HG03575 (cell line): ENCODE measurements at regions not wholly inside any gene's neighbourhood (a gene's known extent, or its start where the extent isn't known, plus 50 kb on each side); places are given as distances from the start of the nearest gene placed in this dataset.
"Not testable (repeated sequence)": the region's sequence is repeated elsewhere in the genome, so short reads cannot be mapped to it uniquely, and the experiment has no call there.

Source experiments
- ATAC-seq: cut with Tn5 transposase; IDR thresholded peaks from one replicate; pipeline ENCODE4 v1.9.1; 2021; ENCODE audit not compliant: unreplicated experiment, insufficient number of reproducible peaks, low FRiP score; ENCODE audit errors: extremely low read depth

DNA sequence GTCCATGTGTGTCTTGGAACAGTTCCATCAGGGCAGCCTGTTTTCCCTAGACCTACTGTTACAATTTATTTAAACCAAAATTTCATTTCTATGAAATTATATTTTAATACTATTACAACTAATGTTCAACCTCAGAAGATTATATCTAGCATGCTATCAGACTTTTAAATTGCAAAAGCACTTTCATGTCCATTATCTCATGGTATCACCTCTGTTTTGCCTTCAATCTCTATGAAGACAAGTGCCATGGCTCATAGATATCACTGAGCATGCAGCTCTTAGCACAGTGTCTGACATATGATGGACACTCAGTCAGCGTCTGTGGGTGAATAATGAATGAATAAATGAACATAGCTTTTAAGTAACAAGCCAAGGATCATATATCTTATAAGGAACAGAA lies 288.8 kb downstream of the RAD51AP2 start:
- ATAC-seq = no peak

DNA sequence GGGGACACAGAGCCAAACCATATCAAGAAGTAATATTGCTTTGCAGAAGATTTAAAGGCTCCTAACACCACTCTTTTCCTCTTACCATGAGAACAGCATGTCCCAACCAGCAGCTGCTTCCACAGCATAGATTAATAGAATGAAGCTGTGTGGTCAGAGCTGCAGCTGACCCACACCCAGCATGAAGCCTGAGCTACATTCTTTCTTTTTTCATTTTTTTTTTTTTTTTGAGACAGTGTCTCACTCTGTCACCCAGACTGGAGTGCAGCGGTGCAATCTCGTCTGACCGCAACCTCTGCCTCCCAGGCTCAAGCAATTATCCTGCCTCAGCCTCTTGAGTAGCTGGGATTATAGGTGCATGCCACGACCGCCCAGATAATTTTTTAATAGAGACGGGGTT lies 289.8 kb downstream of the RAD51AP2 start:
- no peak for ATAC-seq

DNA sequence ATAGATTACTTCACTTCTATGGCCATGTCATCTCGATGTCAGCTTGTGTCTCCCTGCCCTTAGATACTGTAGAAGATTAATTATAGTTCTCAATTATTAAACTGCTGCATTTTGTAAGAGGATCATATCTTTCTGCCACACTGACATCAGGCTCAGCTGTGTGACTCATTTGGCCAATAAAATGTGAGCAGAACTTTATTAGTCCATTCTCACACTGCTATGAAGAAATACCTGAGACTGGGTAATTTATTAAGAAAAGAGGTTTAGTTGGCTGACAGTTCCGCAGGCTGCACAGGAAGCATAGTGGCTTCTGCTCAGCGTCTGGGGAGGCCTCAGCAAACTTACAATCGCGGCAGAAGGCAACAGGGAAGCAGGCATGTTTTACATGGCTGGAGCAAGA lies 290.4 kb downstream of the RAD51AP2 start:
- ATAC-seq = no peak

DNA sequence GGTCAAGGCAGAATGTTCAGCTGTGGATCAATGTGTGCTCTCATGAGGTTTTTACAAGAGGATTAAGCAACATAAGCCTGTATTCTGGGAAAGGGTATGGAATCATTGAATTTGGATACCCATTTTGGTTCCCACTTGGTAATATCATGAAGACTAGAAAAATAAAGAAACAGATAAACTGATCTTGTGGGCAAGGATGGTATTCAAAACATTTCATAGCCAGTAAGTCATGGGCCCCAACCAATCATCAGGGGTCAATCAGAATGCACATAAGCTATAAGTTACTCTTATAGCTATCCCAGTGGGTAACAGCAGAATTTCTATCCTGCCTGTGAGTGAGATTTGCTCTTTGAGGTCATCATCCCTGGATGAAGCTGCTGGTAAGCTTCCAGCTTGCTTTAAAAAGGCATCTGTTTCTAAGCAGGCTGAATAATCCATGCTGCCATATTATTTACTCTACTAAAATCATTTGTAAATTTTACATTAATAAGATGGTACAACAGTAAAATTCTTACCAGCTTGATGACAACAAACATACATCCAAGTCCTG lies 291.2 kb downstream of the RAD51AP2 start:
- no peak for ATAC-seq

DNA sequence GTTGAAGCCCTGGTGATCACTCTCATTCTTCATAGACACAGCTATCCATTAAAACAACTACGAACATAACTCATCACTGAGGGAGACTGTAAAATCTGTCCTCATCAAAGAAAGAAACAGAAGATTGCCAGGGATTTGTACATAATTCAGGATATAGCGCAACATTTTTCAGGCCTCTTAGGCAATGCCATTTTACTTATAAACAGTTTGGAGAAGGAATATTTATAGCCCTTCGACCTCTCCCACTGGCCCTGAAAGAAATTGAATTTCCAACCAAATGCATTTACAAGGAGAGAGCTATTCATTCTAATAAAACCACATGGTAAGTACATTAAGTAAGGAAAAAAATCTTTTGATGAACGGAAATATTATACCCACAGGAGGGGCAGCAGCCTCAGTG lies 295.0 kb downstream of the RAD51AP2 start:
- ATAC-seq = no peak

DNA sequence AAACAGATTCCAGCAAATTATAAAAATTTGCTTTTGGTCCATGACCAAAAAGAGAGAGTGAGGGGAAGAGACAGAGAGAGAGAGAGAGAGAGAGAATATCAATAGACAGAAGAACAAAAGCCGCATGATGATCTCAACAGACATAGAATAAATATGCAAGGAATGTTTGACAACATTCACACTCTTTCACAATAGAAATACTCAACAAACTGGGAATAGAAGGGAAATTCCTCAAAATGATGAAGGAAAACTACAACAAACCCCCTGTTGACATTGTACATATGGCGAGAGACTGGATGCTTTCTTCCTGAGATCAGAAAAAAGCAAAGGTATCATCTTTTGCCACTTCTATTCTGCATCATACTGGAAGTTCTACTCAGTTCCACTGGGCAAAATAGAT lies 309.7 kb downstream of the RAD51AP2 start:
- ATAC-seq = no peak

DNA sequence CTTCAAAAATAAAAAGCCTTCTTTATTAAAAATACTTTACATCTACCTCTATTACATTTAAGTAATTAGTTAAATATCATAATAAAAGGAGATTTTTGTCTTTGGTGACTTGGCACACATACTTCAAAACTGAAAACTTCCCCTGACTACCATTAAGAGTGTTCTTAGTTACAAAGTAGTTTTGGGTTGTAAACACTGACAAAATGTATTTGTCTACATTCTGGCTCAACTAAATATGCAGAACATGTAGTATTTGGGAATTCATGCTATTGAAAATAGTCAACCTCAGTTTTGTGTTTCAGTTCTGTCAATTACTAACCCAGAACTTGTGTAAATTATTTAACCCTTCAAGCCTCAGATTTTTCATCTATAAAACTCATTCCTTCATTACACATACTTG lies 311.5 kb downstream of the RAD51AP2 start:
- ATAC-seq = no peak

DNA sequence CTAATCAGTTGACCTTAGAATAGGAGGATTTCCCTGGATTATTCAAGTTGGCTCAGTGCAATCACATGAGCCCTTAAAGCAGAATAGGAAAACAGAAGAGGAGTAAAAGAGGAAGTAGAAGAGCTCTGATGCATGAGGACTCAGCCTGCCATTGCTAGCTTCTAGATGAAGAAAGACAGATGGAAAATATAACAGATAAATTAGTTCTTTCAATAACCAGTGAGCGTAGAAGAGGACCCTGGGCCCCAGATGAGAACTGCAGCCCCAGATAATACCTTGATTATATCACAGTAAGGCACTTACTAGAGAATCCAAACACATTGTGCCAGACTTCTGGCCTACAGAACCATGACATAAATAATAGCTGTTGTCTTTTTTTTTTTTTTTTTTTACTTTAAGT lies 314.0 kb downstream of the RAD51AP2 start:
- ATAC-seq = not testable (repeated sequence)

DNA sequence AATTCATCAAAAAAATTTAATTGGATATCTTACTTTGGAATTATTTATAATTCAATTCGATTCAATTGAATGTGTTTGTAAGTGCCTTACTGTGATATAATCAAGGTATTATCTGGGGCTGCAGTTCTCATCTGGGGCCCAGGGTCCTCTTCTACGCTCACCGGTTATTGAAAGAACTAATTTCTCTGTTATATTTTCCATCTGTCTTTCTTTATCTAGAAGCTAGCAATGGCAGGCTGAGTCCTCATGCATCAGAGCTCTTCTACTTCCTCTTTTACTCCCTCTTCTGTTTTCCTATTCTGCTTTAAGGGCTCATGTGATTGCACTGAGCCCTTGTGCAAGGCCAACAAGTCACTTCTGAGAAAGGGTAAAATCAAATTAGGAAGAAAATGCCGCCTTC lies 315.6 kb downstream of the RAD51AP2 start:
- peak; percentile 72 for ATAC-seq

DNA sequence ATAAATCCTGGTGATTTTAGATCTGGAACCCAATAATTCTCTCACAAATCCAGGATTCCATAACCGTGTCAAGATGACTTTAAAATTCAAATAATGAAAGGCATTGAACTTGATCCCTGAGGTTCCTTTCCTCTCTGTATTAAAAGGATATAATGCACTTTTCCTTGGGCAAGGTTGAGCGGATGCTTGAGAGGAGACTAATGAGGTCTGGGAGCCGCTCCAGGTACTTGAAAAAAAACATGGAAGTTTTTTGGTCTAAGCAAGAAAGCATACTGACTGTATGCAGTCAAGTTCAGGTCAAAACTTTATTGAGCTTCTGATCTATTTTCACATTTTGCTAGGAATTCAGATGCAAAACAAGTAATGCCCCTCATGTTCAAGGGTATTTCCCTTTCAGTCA lies 318.5 kb downstream of the RAD51AP2 start:
- ATAC-seq = no peak

DNA sequence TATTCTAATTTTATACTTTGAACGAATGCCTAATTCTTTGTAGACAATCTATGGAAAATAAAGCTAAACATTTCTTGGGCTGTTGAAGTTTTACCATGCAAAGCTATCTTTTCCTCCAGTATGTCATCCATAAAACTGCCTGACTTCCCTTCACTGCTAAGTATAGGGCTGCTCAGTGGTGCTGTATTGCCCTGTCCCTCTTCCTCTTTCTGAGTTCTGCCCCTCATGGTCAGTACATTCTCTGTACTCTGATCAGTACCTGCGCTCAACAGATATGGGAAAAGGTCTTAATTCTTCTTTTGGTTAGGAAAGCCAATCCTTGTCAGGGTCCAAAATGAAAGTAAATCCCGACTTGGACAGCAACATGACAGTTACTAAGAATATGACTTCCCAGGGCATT lies 321.9 kb downstream of the RAD51AP2 start:
- ATAC-seq = no peak

DNA sequence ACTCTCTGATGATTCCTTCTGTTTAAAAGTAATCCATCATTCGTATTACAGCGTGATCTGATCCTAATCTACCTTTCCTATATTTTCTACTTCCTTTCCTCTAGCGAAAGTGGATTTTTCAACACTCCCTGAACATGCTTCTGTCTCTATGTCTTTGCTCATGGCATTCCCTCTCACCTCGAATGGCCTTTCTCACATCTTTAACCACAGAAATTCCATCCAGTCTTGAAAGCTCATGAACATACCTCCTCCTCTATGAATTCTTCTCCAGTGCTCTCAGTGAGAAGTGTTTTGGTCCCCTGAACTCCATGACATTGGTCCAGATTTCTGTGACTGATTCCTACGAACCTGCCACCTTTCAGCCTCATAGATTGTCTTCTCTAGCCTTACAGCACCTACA lies 323.2 kb downstream of the RAD51AP2 start:
- ATAC-seq = no peak

DNA sequence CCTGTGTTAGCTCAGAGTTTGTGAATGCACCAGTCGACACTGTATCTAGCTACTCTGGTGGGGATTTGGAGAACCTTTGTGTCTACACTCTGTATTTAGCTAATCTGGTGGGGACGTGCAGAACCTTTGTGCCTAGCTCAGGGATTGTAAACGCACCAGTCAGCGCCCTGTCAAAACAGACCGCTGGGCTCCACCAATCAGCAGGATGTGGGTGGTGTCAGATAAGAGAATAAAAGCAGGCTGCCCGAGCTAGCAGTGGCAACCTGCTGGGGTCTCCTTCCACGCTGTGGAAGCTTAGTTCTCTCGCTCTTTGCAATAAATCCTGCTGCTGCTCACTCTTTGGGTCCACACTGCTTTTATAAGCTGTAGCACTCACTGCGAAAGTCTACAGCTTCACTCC lies 324.2 kb downstream of the RAD51AP2 start:
- ATAC-seq = no peak

DNA sequence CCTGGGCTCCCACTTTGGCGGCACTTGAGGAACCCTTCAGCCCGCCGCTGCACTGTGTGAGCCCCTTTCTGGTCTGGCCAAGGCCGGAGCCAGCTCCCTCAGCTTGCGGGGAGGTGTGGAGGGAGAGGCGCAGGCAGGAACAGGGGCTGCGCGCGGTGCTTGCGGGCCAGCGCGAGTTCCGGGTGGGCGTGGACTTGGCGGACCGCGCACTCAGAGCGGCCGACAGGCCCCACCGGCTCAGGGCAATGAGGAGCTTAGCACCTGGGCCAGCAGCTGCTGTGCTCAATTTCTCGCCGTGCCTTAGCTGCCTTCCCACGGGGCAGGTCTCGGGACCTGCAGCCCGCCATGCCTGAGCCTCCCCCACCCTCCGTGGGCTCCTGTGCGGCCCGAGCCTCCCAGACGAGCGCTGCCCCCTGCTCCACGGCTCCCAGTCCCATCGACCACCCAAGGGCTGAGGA lies 324.8 kb downstream of the RAD51AP2 start:
- not testable (repeated sequence) for ATAC-seq

DNA sequence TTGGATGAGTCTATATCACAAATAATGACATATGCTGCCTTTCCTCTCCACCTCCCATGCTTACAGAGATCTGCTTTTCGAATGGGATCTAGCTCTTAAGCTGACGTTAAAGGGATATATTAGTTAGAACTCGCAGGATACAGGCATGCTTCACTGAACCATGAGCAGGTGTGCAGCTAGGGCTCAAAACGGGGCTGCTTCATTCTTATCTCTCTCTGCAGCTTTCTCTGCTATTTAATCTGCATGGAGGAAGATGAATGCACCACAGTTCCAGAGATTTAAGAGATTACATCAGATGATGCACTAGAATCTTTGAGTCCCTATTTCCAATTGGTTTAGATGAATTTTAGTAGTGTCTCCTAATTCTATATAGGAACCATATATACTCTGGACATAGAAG lies 327.0 kb downstream of the RAD51AP2 start:
- ATAC-seq = no peak

DNA sequence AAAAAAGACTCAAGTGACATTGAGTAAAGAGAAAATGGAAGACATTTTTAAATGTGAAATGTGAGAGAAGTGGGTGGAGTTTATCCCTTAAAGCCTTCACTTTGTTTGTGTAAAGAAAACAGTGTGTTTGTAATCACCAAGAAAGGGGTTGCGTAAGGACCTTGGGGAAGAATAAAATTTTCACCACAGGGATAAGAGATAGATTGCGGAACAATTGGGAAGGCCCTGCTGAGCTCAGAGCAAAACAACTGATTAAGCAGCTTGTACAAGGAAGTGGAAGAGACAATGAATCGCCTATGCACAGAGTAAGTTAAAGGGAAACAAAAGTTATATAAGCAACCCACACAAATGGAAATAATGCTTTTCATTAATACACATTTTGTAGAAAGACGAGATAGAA lies 327.7 kb downstream of the RAD51AP2 start:
- no peak for ATAC-seq

DNA sequence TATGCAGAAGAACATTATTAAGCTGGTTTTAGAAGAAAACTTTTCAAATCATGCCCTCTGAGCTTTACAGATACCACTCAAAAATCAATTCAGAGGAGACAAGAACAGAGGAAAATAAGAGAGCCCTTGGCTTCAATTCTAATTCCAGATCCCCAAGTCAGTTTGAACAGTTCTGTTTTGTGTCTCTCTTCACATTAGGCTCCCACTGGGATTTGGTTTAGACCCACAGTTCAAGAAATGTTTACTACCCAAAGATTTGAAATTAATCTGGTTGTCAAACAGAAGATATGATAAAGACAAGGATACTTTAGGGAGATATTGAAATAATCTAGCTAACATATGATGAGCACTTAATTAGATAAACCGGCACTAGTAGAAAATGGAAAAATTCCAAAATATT lies 329.5 kb downstream of the RAD51AP2 start:
- no peak for ATAC-seq

DNA sequence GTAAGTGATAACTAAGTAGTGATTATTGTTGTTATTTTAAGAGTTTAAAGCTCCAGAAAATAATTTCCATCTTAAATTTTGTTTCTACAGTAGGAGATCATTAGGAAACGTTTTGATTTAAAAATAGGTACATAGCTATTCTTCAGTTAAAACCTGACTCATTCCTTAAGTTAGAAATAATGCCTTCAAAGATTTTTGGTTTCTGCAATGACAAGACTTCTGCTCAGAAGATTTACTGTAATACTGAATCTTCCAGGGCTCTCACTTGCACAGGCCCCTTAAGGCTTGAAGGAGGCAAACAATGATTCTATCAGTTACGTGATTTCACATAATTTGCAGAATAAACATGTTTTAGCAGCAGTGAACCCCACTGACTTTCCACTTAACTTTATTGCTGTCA lies 333.7 kb downstream of the RAD51AP2 start:
- no peak for ATAC-seq

DNA sequence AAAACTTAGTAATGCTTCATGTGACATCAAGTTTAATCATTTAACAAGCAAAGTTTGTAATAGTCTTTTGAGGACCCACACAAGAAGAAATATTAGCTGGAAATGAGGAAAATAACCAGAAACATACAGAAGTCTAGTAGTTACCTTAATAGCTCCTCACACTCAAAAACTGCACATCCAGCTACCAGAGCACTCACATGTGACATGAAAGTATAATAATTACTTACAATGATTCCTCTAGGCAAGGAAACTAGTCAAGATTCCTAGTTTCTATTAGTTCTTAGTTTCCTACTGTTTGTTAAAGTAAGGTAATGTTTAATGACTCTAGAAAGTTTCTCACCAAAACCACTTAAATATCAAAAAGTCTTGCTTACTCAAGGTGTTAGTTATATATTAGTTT lies 335.8 kb downstream of the RAD51AP2 start:
- ATAC-seq = no peak

DNA sequence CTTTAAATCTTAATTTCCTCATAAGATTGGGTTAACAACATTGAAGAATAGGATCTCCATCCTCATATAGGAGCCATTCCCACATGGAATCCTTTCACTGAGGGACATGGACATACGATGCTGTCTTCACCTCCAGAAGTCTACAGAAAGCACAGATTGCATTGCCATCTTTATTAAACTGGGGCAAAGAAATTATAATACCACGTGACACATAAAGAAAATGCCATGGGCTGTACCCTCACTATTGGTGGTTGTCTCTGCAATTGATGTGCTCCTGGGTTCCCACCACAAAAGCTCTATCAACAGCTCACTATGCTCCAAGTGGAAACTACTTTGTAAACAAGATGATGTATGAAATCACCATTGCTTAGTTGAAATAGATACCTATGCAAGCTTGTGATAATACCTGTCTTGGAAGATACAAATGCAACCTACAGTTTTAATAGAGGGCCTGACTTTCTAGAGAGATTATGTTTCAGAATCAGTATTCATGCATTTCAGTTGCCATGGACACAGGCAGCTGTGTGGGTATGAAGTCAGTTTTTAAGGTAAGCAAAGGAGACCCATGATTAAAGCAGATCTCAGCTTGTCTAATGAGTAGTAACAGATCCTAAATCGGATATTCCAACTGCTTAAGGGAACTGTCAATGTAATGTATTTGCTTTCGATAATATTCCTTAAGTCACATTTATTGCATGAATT lies 337.0 kb downstream of the RAD51AP2 start:
- ATAC-seq = no peak
